GM12891 (cell line): ENCODE measurements at regions not wholly inside any gene's neighbourhood (a gene's known extent, or its start where the extent isn't known, plus 50 kb on each side); places are given as distances from the start of the nearest gene placed in this dataset.

ENCODE experiments used
- PAX5 ChIP-seq: IDR thresholded peaks from 2 replicates; pipeline ENCODE4 v1.6.1; 2011; ENCODE audit warnings: low read length, moderate library complexity, mild to moderate bottlenecking; ENCODE audit not compliant: insufficient read depth, severe bottlenecking
- POLR2A ChIP-seq: IDR thresholded peaks from 2 replicates; pipeline ENCODE4 v1.6.1; 2011; ENCODE audit warnings: low read depth, low read length, control low read depth
- POLR2AphosphoS5 ChIP-seq: IDR thresholded peaks from 2 replicates; pipeline ENCODE4 v1.6.1; 2011; ENCODE audit warnings: low read depth, low read length, control low read depth
- POU2F2 ChIP-seq: IDR thresholded peaks from 2 replicates; pipeline ENCODE4 v1.6.1; 2011; ENCODE audit warnings: low read depth, mild to moderate bottlenecking, control low read depth, low read length, moderate library complexity
- SPI1 ChIP-seq: IDR thresholded peaks from 2 replicates; pipeline ENCODE4 v1.6.1; 2011; ENCODE audit warnings: low read depth, low read length, control low read depth
- TAF1 ChIP-seq: IDR thresholded peaks from 2 replicates; pipeline ENCODE4 v1.6.1; 2011; ENCODE audit warnings: low read depth, low read length, control low read depth

DNA sequence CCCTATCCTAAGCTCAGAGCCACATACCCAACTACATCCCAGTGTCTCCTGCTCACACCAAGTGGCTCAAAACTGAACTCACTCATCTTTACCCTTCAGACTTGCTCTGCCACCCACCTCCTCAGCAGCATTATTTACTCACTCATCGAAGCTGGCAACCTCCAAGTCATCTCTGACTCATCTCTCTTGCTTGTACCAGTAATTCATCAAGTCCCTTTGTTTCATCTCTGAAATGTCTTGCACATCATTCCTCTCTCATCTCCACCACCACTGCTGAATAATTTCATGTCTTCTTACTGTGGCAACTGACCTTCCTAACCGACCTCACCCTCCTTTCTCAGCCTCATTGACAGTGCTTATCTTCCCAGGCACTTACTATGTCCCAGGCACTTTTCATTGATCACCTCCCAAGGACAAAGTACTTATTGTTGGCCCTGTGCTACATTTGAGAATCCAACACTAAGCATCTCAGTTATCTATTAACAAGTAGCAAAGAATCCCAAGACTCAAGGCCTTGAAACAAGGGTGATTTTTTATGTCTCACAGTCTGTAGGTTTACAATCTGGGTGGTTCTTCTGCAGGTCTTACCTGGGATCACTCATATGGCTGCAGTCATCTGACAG lies 82.0 kb downstream of the MRPL46 start:
- TF ChIP-seq TAF1 (no peak), POLR2A (no peak), POLR2AphosphoS5 (no peak), PAX5 (no peak), SPI1 (no peak), POU2F2 (no peak)
